H1 (cell line): ENCODE measurements at regions not wholly inside any gene's neighbourhood (a gene's known extent, or its start where the extent isn't known, plus 50 kb on each side); places are given as distances from the start of the nearest gene placed in this dataset.
A peak's percentile ranks its signal among the peaks of the same experiment; 100 is the strongest.

Experiments used
- CTCF ChIA-PET: fragments of 300-600 bp; sonication (Branson Sonifier 250); formaldehyde crosslinking; loops from one replicate; lab custom pipeline; 2021; ENCODE audit not compliant: partially characterized antibody; lab: Charles Lee
- POLR2A ChIA-PET: fragments of 300-600 bp; sonication (Branson Sonifier 250); formaldehyde crosslinking; loops from one replicate; lab custom pipeline; 2021; ENCODE audit warnings: inconsistent platforms; ENCODE audit not compliant: partially characterized antibody; lab: Charles Lee
- DNase-seq, 2 experiments: peaks; one replicate each; pipeline versions ENCODE4 v3.0.0 to v3.0.0-alpha.2; 2010 to 2022; ENCODE audit warnings: low spot score in 2 of 2, low read depth in 1 of 2, mixed read lengths in 1 of 2
- FAIRE-seq: peaks from 2 replicates; lab custom pipeline; 2011; peaks lifted over from hg19 to GRCh38; lab: Jason Lieb, UNC
- H2AFZ ChIP-seq: 2 replicates; pipeline ENCODE4 v1.8.1; 2012; ENCODE audit warnings: low read length, inconsistent platforms
- H2AK5ac ChIP-seq: 2 replicates; pipeline ENCODE4 v1.6.1; 2013; ENCODE audit warnings: low read depth, low read length
- H2BK120ac ChIP-seq: replicated peaks from 2 replicates; pipeline ENCODE3; 2013; ENCODE audit warnings: low read depth, low read length, inconsistent platforms
- H2BK12ac ChIP-seq: 2 replicates; pipeline ENCODE4 v1.6.1; 2013; ENCODE audit warnings: low read depth, low read length
- H2BK15ac ChIP-seq: 2 replicates; pipeline ENCODE4 v1.6.1; 2013; ENCODE audit warnings: low read length
- H2BK20ac ChIP-seq: 2 replicates; pipeline ENCODE4 v1.6.1; 2013; ENCODE audit warnings: low read length
- H2BK5ac ChIP-seq: 2 replicates; pipeline ENCODE4 v1.6.1; 2013; ENCODE audit warnings: low read depth, low read length
- H3K14ac ChIP-seq: 2 replicates; pipeline ENCODE4 v1.6.1; 2013; ENCODE audit warnings: inconsistent platforms; ENCODE audit not compliant: insufficient read length
- H3K18ac ChIP-seq: 2 replicates; pipeline ENCODE4 v1.6.1; 2013; ENCODE audit warnings: low read length; ENCODE audit errors: extremely low read depth
- H3K23ac ChIP-seq: 2 replicates; pipeline ENCODE4 v1.6.1; 2013; ENCODE audit warnings: inconsistent platforms; ENCODE audit not compliant: insufficient read length
- H3K23me2 ChIP-seq: 2 replicates; pipeline ENCODE4 v1.6.1; 2013; ENCODE audit warnings: low read depth, low read length
- H3K27ac ChIP-seq: 2 replicates; pipeline ENCODE4 v1.6.1; 2011; ENCODE audit warnings: low read depth, low read length, inconsistent platforms
- H3K27me3 ChIP-seq, 4 experiments: replicated peaks in 1 of 4; 1 replicate in 1 of 4; 2 replicates in 3 of 4; pipeline versions ENCODE4 v1.6.1 to v1.8.1; 2011 to 2013; ENCODE audit warnings: low read length in 3 of 4, mild to moderate bottlenecking in 3 of 4, inconsistent platforms in 2 of 4, mixed read lengths in 2 of 4, moderate library complexity in 1 of 4; ENCODE audit not compliant: control insufficient read depth in 3 of 4, insufficient read depth in 3 of 4; ENCODE audit errors: extremely low read depth in 1 of 4
- H3K36me3 ChIP-seq, 4 experiments: 2 replicates each; pipeline versions ENCODE4 v1.6.1 to v1.8.1; 2011 to 2013; ENCODE audit warnings: mild to moderate bottlenecking in 4 of 4, low read length in 3 of 4, moderate library complexity in 2 of 4, control low read depth in 1 of 4, inconsistent platforms in 1 of 4; ENCODE audit not compliant: insufficient read depth in 4 of 4, control insufficient read depth in 2 of 4
- H3K4ac ChIP-seq: replicated peaks from 2 replicates; pipeline ENCODE3; 2013; ENCODE audit warnings: low read length, low read depth, mixed read lengths, inconsistent platforms; ENCODE audit not compliant: insufficient read length
- H3K4me1 ChIP-seq, 4 experiments: replicated peaks in 1 of 4; 1 replicate in 1 of 4; 2 replicates in 3 of 4; pipeline versions ENCODE4 v1.6.1 to v1.8.1; 2011 to 2013; ENCODE audit warnings: low read length in 3 of 4, inconsistent platforms in 2 of 4, mixed read lengths in 1 of 4; ENCODE audit not compliant: insufficient read depth in 4 of 4, control insufficient read depth in 3 of 4
- H3K4me2 ChIP-seq, 2 experiments: 2 replicates each; pipeline versions ENCODE4 v1.6.1 to v1.8.1; 2011 to 2013; ENCODE audit warnings: low read depth in 2 of 2, low read length in 2 of 2, control low read depth in 1 of 2, inconsistent platforms in 1 of 2, mild to moderate bottlenecking in 1 of 2; ENCODE audit not compliant: insufficient read depth in 1 of 2
- H3K4me3 ChIP-seq, 4 experiments: fragments of 200-600, 300-600 bp in 1 of 4; sonication (generic), shearing (Covaris generic), sonication (Bioruptor Twin) in 1 of 4; 2 replicates each; pipeline versions ENCODE4 v1.5.1 to v1.8.1; 2011 to 2016; ENCODE audit warnings: low read length in 4 of 4, low read depth in 3 of 4, control low read depth in 2 of 4, inconsistent platforms in 2 of 4, mild to moderate bottlenecking in 2 of 4, mixed read lengths in 1 of 4, moderate library complexity in 1 of 4; ENCODE audit not compliant: insufficient read depth in 2 of 4; ENCODE audit errors: extremely low read depth in 1 of 4
- H3K56ac ChIP-seq: replicated peaks from 2 replicates; pipeline ENCODE3; 2013; ENCODE audit warnings: low read depth, mild to moderate bottlenecking, mixed read lengths, low read length, inconsistent platforms; ENCODE audit not compliant: insufficient read length
- H3K79me1 ChIP-seq: 2 replicates; pipeline ENCODE4 v1.6.1; 2013; ENCODE audit warnings: low read depth, low read length, control low read depth
- H3K79me2 ChIP-seq, 2 experiments: 2 replicates each; pipeline versions ENCODE4 v1.6.1 to v1.8.1; 2012 to 2013; ENCODE audit warnings: low read length in 2 of 2, mild to moderate bottlenecking in 2 of 2, inconsistent platforms in 1 of 2; ENCODE audit not compliant: insufficient read depth in 2 of 2, control insufficient read depth in 1 of 2
- H3K9ac ChIP-seq, 4 experiments: replicated peaks in 1 of 4; 1 replicate in 1 of 4; 2 replicates in 3 of 4; pipeline versions ENCODE4 v1.6.1 to v1.8.1; 2011 to 2013; ENCODE audit warnings: low read depth in 3 of 4, low read length in 3 of 4, control low read depth in 2 of 4, mild to moderate bottlenecking in 2 of 4, moderate library complexity in 2 of 4, inconsistent platforms in 1 of 4; ENCODE audit errors: extremely low read depth in 1 of 4
- H3K9me3 ChIP-seq, 2 experiments: 2 replicates each; pipeline versions ENCODE4 v1.6.1 to v1.8.1; 2012 to 2013; ENCODE audit warnings: mild to moderate bottlenecking in 2 of 2, moderate library complexity in 2 of 2, control low read depth in 1 of 2, inconsistent platforms in 1 of 2, low read depth in 1 of 2, low read length in 1 of 2, mixed read lengths in 1 of 2; ENCODE audit not compliant: insufficient read depth in 2 of 2
- H4K20me1 ChIP-seq, 2 experiments: replicated peaks in 1 of 2; 2 replicates each; pipeline versions ENCODE3 to v1.8.1; 2011 to 2013; ENCODE audit warnings: inconsistent platforms in 2 of 2, low read length in 2 of 2, mild to moderate bottlenecking in 1 of 2; ENCODE audit not compliant: insufficient read depth in 2 of 2, control insufficient read depth in 1 of 2
- H4K5ac ChIP-seq: 2 replicates; pipeline ENCODE4 v1.6.1; 2013; ENCODE audit warnings: low read length, low read depth, mixed read lengths, inconsistent platforms; ENCODE audit not compliant: insufficient read length
- H4K8ac ChIP-seq: 2 replicates; pipeline ENCODE4 v1.8.0; 2013; ENCODE audit warnings: mild to moderate bottlenecking, moderate library complexity, low read length, inconsistent platforms; ENCODE audit not compliant: insufficient read depth; ENCODE audit errors: extremely low read depth
- H4K91ac ChIP-seq: replicated peaks from 2 replicates; pipeline ENCODE3; 2013; ENCODE audit warnings: low read length, mixed read lengths, inconsistent platforms; ENCODE audit not compliant: insufficient read length
- ATF2 ChIP-seq: IDR thresholded peaks from 2 replicates; pipeline ENCODE4 v1.6.1; 2012; ENCODE audit warnings: low read length, inconsistent platforms
- BACH1 ChIP-seq: IDR thresholded peaks from 2 replicates; pipeline ENCODE4 v1.6.1; 2012; ENCODE audit warnings: low read length, improper control_type of control experiment
- CHD2 ChIP-seq: IDR thresholded peaks from 2 replicates; pipeline ENCODE4 v1.6.1; 2012; ENCODE audit warnings: low read length, improper control_type of control experiment
- SRF ChIP-seq: IDR thresholded peaks from 2 replicates; pipeline ENCODE4 v1.6.1; 2011; ENCODE audit warnings: mild to moderate bottlenecking, low read depth, low read length, moderate library complexity
- WGBS, 2 experiments: shearing (Covaris generic) in 1 of 2; methylation state at CpG; one replicate each; pipeline versions ENCODE4 v1.1.6 to v1.1.7; 2013 to 2015; ENCODE audit warnings: low lambda C conversion rate in 2 of 2, mixed read lengths in 2 of 2, inconsistent platforms in 1 of 2, low coverage in 1 of 2, missing lambda C conversion rate in 1 of 2; ENCODE audit not compliant: insufficient replicate concordance in 2 of 2, insufficient coverage in 1 of 2, insufficient read length in 1 of 2; ENCODE audit errors: extremely low coverage in 1 of 2, missing lambda C conversion rate in 1 of 2; 5-methylcytosine and 5-hydroxymethylcytosine counted together

GRCh38 chr16:59385959-59386358, 651.8 kb upstream of the GOT2 start:
- no peaks in the 10 kb centered on the region for H3K79me1 ChIP-seq
- no peak overlapping the region for H3K4ac ChIP-seq
- CTCF ChIA-PET: no interaction called here
- no peak overlapping the region for H2BK20ac ChIP-seq
- H3K4me1 ChIP-seq: no peaks in the 10 kb centered on the region
- H2BK15ac ChIP-seq: no peak overlapping the region
- H2AK5ac ChIP-seq: no peak overlapping the region
- H2BK120ac ChIP-seq: no peak overlapping the region
- H3K4me2 ChIP-seq: no peak overlapping the region
- no peaks in the 10 kb centered on the region for H4K20me1 ChIP-seq
- no peaks in the 10 kb centered on the region for H3K36me3 ChIP-seq
- no peak overlapping the region for H4K91ac ChIP-seq
- H3K27me3 ChIP-seq: no peaks in the 10 kb centered on the region
- no peak overlapping the region for H3K4me3 ChIP-seq
- H3K56ac ChIP-seq: no peak overlapping the region
- H4K8ac ChIP-seq: no peak overlapping the region
- H3K27ac ChIP-seq: no peak overlapping the region
- no peaks in the 10 kb centered on the region for H3K9me3 ChIP-seq
- no peak overlapping the region for H3K9ac ChIP-seq
- H2BK12ac ChIP-seq: no peak overlapping the region
- TF ChIP-seq ATF2: no peak
- no peak for TF ChIP-seq SRF
- no peak for TF ChIP-seq CHD2
- no peak for TF ChIP-seq BACH1
- TF ChIP-seq, all 59 proteins: peak for 0
- Histone ChIP-seq H3K79me2 (no peaks in the 10 kb centered on the region), H2BK5ac (no peak overlapping the region), H3K23ac (no peak overlapping the region), H2AFZ (0 out of 2 replicates have a peak overlapping the region, but pooled peaks have one; percentile 0), H4K5ac (no peak overlapping the region), H3K18ac (no peak overlapping the region), H3K23me2 (no peaks in the 10 kb centered on the region; the same call in 1 of the 2 replicates), H3K14ac (no peak overlapping the region)
- WGBS, 2 experiments: 91% methylated on average over 3 of the region's 3 CpGs; no CpG with 5 or more reads in 1 of the 2 experiments
- POLR2A ChIA-PET: no interaction called here
- FAIRE-seq (peak; percentile 7), DNase-seq (no peak)
